CMK (cell line): ENCODE measurements at regions not wholly inside any gene's neighbourhood (a gene's known extent, or its start where the extent isn't known, plus 50 kb on each side); places are given as distances from the start of the nearest gene placed in this dataset.
"Not testable (repeated sequence)": the region's sequence is repeated elsewhere in the genome, so short reads cannot be mapped to it uniquely, and the experiment has no call there.

Source experiments
- DNase-seq: peaks from one replicate; pipeline ENCODE4 v3.0.0-alpha.2; 2010; ENCODE audit warnings: low read depth

- no peak for DNase-seq
Observed at GRCh38 chr6:147911057-147911456, 402.6 kb downstream of the SAMD5 start.

- no peak for DNase-seq
Observed at GRCh38 chr6:147911686-147912085, 403.2 kb downstream of the SAMD5 start.

GRCh38 chr6:147922799-147923198 lies 414.3 kb downstream of the SAMD5 start:
- no peak for DNase-seq

- no peak for DNase-seq
Observed at GRCh38 chr6:147924598-147924997, 416.1 kb downstream of the SAMD5 start.

GRCh38 chr6:147925826-147926225 lies 416.8 kb upstream of the SASH1 start:
- DNase-seq = no peak

- DNase-seq = no peak
Observed at GRCh38 chr6:147930745-147931144, 411.9 kb upstream of the SASH1 start.

GRCh38 chr6:147933224-147933623 lies 409.4 kb upstream of the SASH1 start:
- DNase-seq = no peak

- DNase-seq = no peak
Observed at GRCh38 chr6:147935656-147936055, 407.0 kb upstream of the SASH1 start.

GRCh38 chr6:147936703-147937470 lies 405.8 kb upstream of the SASH1 start:
- DNase-seq = no peak

- DNase-seq = no peak
Observed at GRCh38 chr6:147941143-147941542, 401.5 kb upstream of the SASH1 start.

GRCh38 chr6:147942363-147942762 lies 400.3 kb upstream of the SASH1 start:
- DNase-seq = no peak

- DNase-seq = no peak
Observed at GRCh38 chr6:147944122-147944521, 398.5 kb upstream of the SASH1 start.

- no peak for DNase-seq
Observed at GRCh38 chr6:147947521-147947920, 395.1 kb upstream of the SASH1 start.

GRCh38 chr6:147949981-147950622 lies 392.5 kb upstream of the SASH1 start:
- no peak for DNase-seq

- DNase-seq = no peak
Observed at GRCh38 chr6:147950623-147950987, 392.0 kb upstream of the SASH1 start.

- DNase-seq = no peak
Observed at GRCh38 chr6:147951726-147952125, 390.9 kb upstream of the SASH1 start.

- DNase-seq = no peak
Observed at GRCh38 chr6:147954938-147955337, 387.7 kb upstream of the SASH1 start.

- DNase-seq = no peak
Observed at GRCh38 chr6:147958683-147959082, 384.0 kb upstream of the SASH1 start.

GRCh38 chr6:147961481-147962141 lies 381.0 kb upstream of the SASH1 start:
- no peak for DNase-seq

- not testable (repeated sequence) for DNase-seq
Observed at GRCh38 chr6:147965448-147965847, 377.2 kb upstream of the SASH1 start.

GRCh38 chr6:147970970-147971369 lies 371.7 kb upstream of the SASH1 start:
- no peak for DNase-seq

- no peak for DNase-seq
Observed at GRCh38 chr6:147972448-147972847, 370.2 kb upstream of the SASH1 start.

- DNase-seq = no peak
Observed at GRCh38 chr6:147973806-147974205, 368.8 kb upstream of the SASH1 start.
